GM12878 (cell line): ENCODE measurements at regions not wholly inside any gene's neighbourhood (a gene's known extent, or its start where the extent isn't known, plus 50 kb on each side); places are given as distances from the start of the nearest gene placed in this dataset.

Source experiments
- ATAC-seq: fragments of 200-7000 bp; cut with Tn5 transposase; 3 replicates; pipeline ENCODE4 v1.9.1; 2020; ENCODE audit warnings: mild to moderate bottlenecking, moderate library complexity
- BruUV-seq: library from RNA; stranded (reverse); fragments of 400-500 nt; replicated peaks from 2 replicates; lab custom pipeline; 2021; lab: Mats Ljungman, UMichigan
- CTCF ChIA-PET: fragments of 300-600 bp; sonication (Branson Sonifier 250); formaldehyde crosslinking; extraction: SDS; loops from one replicate; lab custom pipeline; 2021; ENCODE audit warnings: inconsistent platforms; lab: Yijun Ruan, JAX
- POLR2A ChIA-PET: fragments of 350-600 bp; formaldehyde crosslinking; extraction: SDS; loops from one replicate; lab custom pipeline; 2021; ENCODE audit warnings: inconsistent platforms; lab: Charles Lee
- RAD21 ChIA-PET: fragments of 300-600 bp; sonication (Branson Sonifier 250); formaldehyde crosslinking; loops from one replicate; lab custom pipeline; 2023; ENCODE audit warnings: antibody characterized with exemption; ENCODE audit not compliant: unreplicated experiment; lab: Charles Lee
- SMC1A ChIA-PET: fragments of 300-600 bp; sonication (Branson Sonifier 250); formaldehyde crosslinking; loops from one replicate; lab custom pipeline; 2023; ENCODE audit not compliant: unreplicated experiment, uncharacterized antibody; lab: Charles Lee
- DNase-seq: peaks from one replicate; pipeline ENCODE4 v3.0.0-alpha.2; 2011; ENCODE audit warnings: low read depth, low spot score
- FAIRE-seq: peaks from 3 replicates; lab custom pipeline; 2011; peaks lifted over from hg19 to GRCh38; lab: Jason Lieb, UNC
- H2AFZ ChIP-seq: 2 replicates; pipeline ENCODE4 v1.6.0; 2011; ENCODE audit warnings: low read depth, low read length, control low read depth; ENCODE audit not compliant: control insufficient read depth
- H3K27ac ChIP-seq: 2 replicates; pipeline ENCODE4 v1.5.1; 2011; ENCODE audit warnings: control low read depth; ENCODE audit not compliant: control insufficient read depth, insufficient read depth
- H3K27me3 ChIP-seq, 2 experiments: replicated peaks in 1 of 2; 2 replicates each; pipeline versions ENCODE4 v1.6.0 to v1.6.1; 2011; ENCODE audit warnings: low read length in 1 of 2; ENCODE audit not compliant: control insufficient read depth in 2 of 2, insufficient read depth in 2 of 2
- H3K36me3 ChIP-seq, 2 experiments: 2 replicates each; pipeline ENCODE4 v1.5.1; 2011; ENCODE audit warnings: low read length in 1 of 2; ENCODE audit not compliant: control insufficient read depth in 2 of 2, insufficient read depth in 2 of 2
- H3K4me1 ChIP-seq: 2 replicates; pipeline ENCODE4 v1.6.1; 2011; ENCODE audit warnings: mild to moderate bottlenecking, low read length, moderate library complexity, mixed read lengths; ENCODE audit not compliant: control insufficient read depth, insufficient read depth
- H3K4me2 ChIP-seq: 2 replicates; pipeline ENCODE4 v1.6.0; 2011; ENCODE audit warnings: control low read depth; ENCODE audit not compliant: control insufficient read depth, insufficient read depth
- H3K4me3 ChIP-seq: fragments of 200-600 bp; sonication (generic); 2 replicates; pipeline ENCODE4 v1.5.1; 2016
- H3K79me2 ChIP-seq: 2 replicates; pipeline ENCODE4 v1.6.0; 2011; ENCODE audit warnings: low read length; ENCODE audit not compliant: control insufficient read depth, insufficient read depth
- H3K9ac ChIP-seq: 2 replicates; pipeline ENCODE4 v1.8.0; 2011; ENCODE audit warnings: low read length, control low read depth, mixed read lengths; ENCODE audit not compliant: control insufficient read depth, insufficient read depth
- H3K9me3 ChIP-seq: replicated peaks from 3 replicates; pipeline ENCODE4 v1.5.1; 2011; ENCODE audit warnings: mild to moderate bottlenecking, low read length; ENCODE audit not compliant: control insufficient read depth, insufficient read depth
- H4K20me1 ChIP-seq: 2 replicates; pipeline ENCODE4 v1.6.0; 2011; ENCODE audit not compliant: control insufficient read depth, insufficient read depth
- BCLAF1 ChIP-seq: fragments of 450-650 bp; IDR thresholded peaks from 2 replicates; pipeline ENCODE4 v1.6.1; 2017; ENCODE audit warnings: antibody characterized with exemption, mild to moderate bottlenecking, moderate library complexity
- CEBPB ChIP-seq, 2 experiments: fragments of 150-350 bp in 1 of 2; IDR thresholded peaks; 2 replicates each; pipeline ENCODE4 v1.6.1; 2012 to 2014; ENCODE audit warnings: low read depth in 2 of 2, low read length in 2 of 2, borderline replicate concordance in 1 of 2, inconsistent platforms in 1 of 2
- CEBPZ ChIP-seq: fragments of 150-350 bp; IDR thresholded peaks from 2 replicates; pipeline ENCODE4 v1.6.1; 2016; ENCODE audit warnings: low read depth, low read length
- IRF4 ChIP-seq: IDR thresholded peaks from 2 replicates; pipeline ENCODE4 v1.6.1; 2011; ENCODE audit warnings: low read depth, low read length
- MTA3 ChIP-seq: IDR thresholded peaks from 2 replicates; pipeline ENCODE4 v1.6.1; 2012; ENCODE audit warnings: low read length, inconsistent platforms, borderline replicate concordance
- NR2F1 ChIP-seq: fragments of 450-650 bp; conservative IDR thresholded peaks from 2 replicates; pipeline ENCODE4 v1.6.1; 2017; ENCODE audit warnings: mild to moderate bottlenecking
- NRF1 ChIP-seq: conservative IDR thresholded peaks from 2 replicates; pipeline ENCODE4 v1.6.1; 2011; ENCODE audit warnings: mild to moderate bottlenecking, low read depth, low read length, improper control_type of control experiment
- POLR2A ChIP-seq: IDR thresholded peaks from 2 replicates; pipeline ENCODE4 v1.6.1; 2011; ENCODE audit warnings: low read depth, mild to moderate bottlenecking, low read length
- RB1 ChIP-seq: fragments of 450-650 bp; formaldehyde crosslinking; IDR thresholded peaks from 2 replicates; pipeline ENCODE4 v1.6.1; 2017; ENCODE audit warnings: mild to moderate bottlenecking, borderline replicate concordance
- SMAD5 ChIP-seq: IDR thresholded peaks from 2 replicates; pipeline ENCODE4 v1.6.1; 2016; ENCODE audit warnings: antibody characterized with exemption, low read depth
- TAF1 ChIP-seq: IDR thresholded peaks from 2 replicates; pipeline ENCODE4 v1.6.1; 2011; ENCODE audit warnings: mild to moderate bottlenecking, low read depth, low read length, borderline replicate concordance
- USF1 ChIP-seq: IDR thresholded peaks from 2 replicates; pipeline ENCODE4 v1.6.1; 2011; ENCODE audit warnings: borderline replicate concordance, low read depth, mild to moderate bottlenecking, moderate library complexity, mixed read lengths, low read length; ENCODE audit not compliant: insufficient read depth; ENCODE audit errors: extremely low read length
- ZBED1 ChIP-seq: IDR thresholded peaks from 2 replicates; pipeline ENCODE4 v1.6.1; 2016; ENCODE audit warnings: borderline replicate concordance
- ZNF217 ChIP-seq: fragments of 450-650 bp; IDR thresholded peaks from 2 replicates; pipeline ENCODE4 v1.6.1; 2017; ENCODE audit warnings: antibody characterized with exemption, mild to moderate bottlenecking
- ZNF622 ChIP-seq: fragments of 450-650 bp; IDR thresholded peaks from 2 replicates; pipeline ENCODE4 v1.6.1; 2017; ENCODE audit warnings: mild to moderate bottlenecking, inconsistent platforms
- WGBS: methylation state at CpG from one replicate; pipeline ENCODE4 v1.1.6; 2016; ENCODE audit warnings: low lambda C conversion rate; ENCODE audit not compliant: insufficient replicate concordance, insufficient coverage; ENCODE audit errors: missing lambda C conversion rate; 5-methylcytosine and 5-hydroxymethylcytosine counted together
- in situ Hi-C: fragments of 300-500 bp; cut with MboI; formaldehyde crosslinking; loops from 9 replicates; pipeline ENCODE4 v1.14.3; 2018; ENCODE audit warnings: mixed read lengths
- intact Hi-C: fragments of 100-400 bp; cut with micrococcal nuclease; formaldehyde crosslinking; loops from one replicate; pipeline ENCODE4 v1.14.2; 2022; ENCODE audit not compliant: unreplicated experiment

GRCh38 chr13:105655046-105655445, 880.4 kb downstream of the EFNB2 start:
- SMC1A ChIA-PET = interaction anchor here (0.5 to 2.3 kb wide), 2 partner anchors 10 to 922 kb away, joined by 3 to 12 read pairs; no protein-coding TSS in a partner anchor

More at GRCh38 chr13:105655046-105655445, 880.4 kb downstream of the EFNB2 start:
- RAD21 ChIA-PET = no interaction called here
- DNase-seq (no peak), ATAC-seq (no peak), FAIRE-seq (no peak)
- CTCF ChIA-PET = no interaction called here
- no peak overlapping the region for H3K4me3 ChIP-seq
- TF ChIP-seq TAF1 = no peak
- no peak for TF ChIP-seq ZNF217
- TF ChIP-seq BCLAF1 = no peak
- no peak for TF ChIP-seq NR2F1
- no peak for TF ChIP-seq SMAD5
- no peak for TF ChIP-seq CEBPB (IDR thresholded peaks at IDR 0.05; ENCODE audit: borderline replicate concordance in 1 of 2, low read depth in 2 of 2, low read length in 2 of 2)
- no peak for TF ChIP-seq IRF4
- no peak for TF ChIP-seq MTA3
- no peak for TF ChIP-seq ZBED1
- no peak for TF ChIP-seq USF1
- no peak for TF ChIP-seq NRF1
- no peak for TF ChIP-seq CEBPZ
- TF ChIP-seq RB1 = no peak
- no peak for TF ChIP-seq POLR2A
- TF ChIP-seq ZNF622 = no peak
- no peaks in the 10 kb centered on the region for H3K4me1 ChIP-seq
- no peaks in the 10 kb centered on the region for H4K20me1 ChIP-seq
- intact Hi-C loops (no loop called here), in situ Hi-C loops (no loop called here)
- H3K4me2 ChIP-seq = no peak overlapping the region
- POLR2A ChIA-PET = no interaction called here
- H3K36me3 ChIP-seq = no peaks in the 10 kb centered on the region
- H3K79me2 ChIP-seq = no peaks in the 10 kb centered on the region
- no peak overlapping the region for H2AFZ ChIP-seq
- H3K9ac ChIP-seq = no peak overlapping the region
- H3K27ac ChIP-seq = no peak overlapping the region
- H3K27me3 ChIP-seq = no peaks in the 10 kb centered on the region
- no TSS peak for BruUV-seq
- H3K9me3 ChIP-seq = no peaks in the 10 kb centered on the region
- 0% methylated on average over 2 of the region's 2 CpGs for WGBS
